H9 (cell line): ENCODE measurements at regions not wholly inside any gene's neighbourhood (a gene's known extent, or its start where the extent isn't known, plus 50 kb on each side); places are given as distances from the start of the nearest gene placed in this dataset.

Experiments
- DNase-seq: peaks from one replicate; pipeline ENCODE4 v3.0.0-alpha.2; 2017
- H2AFZ ChIP-seq: one replicate; pipeline ENCODE4 v1.6.1; 2013; ENCODE audit warnings: mild to moderate bottlenecking, low read length, control low read depth, moderate library complexity
- H2AK5ac ChIP-seq: 2 replicates; pipeline ENCODE4 v1.6.1; 2013; ENCODE audit warnings: low read length, control low read depth, mixed read lengths; ENCODE audit not compliant: insufficient read length
- H2BK120ac ChIP-seq: one replicate; pipeline ENCODE4 v1.6.1; 2013; ENCODE audit warnings: low read depth, mild to moderate bottlenecking, low read length, control low read depth, inconsistent platforms; ENCODE audit not compliant: poor library complexity, severe bottlenecking
- H2BK12ac ChIP-seq: 2 replicates; pipeline ENCODE4 v1.6.1; 2013; ENCODE audit warnings: low read length, control low read depth, mixed read lengths, low read depth; ENCODE audit not compliant: insufficient read length
- H2BK15ac ChIP-seq: 2 replicates; pipeline ENCODE4 v1.6.1; 2013; ENCODE audit warnings: low read depth, low read length, control low read depth
- H2BK20ac ChIP-seq: one replicate; pipeline ENCODE4 v1.6.1; 2013; ENCODE audit warnings: low read depth, mild to moderate bottlenecking, low read length, control low read depth, inconsistent platforms; ENCODE audit not compliant: poor library complexity, severe bottlenecking
- H2BK5ac ChIP-seq: 2 replicates; pipeline ENCODE4 v1.6.1; 2013; ENCODE audit warnings: low read length, control low read depth, mixed read lengths; ENCODE audit not compliant: insufficient read length
- H3K14ac ChIP-seq: 2 replicates; pipeline ENCODE4 v1.6.1; 2013; ENCODE audit warnings: low read length, control low read depth; ENCODE audit not compliant: insufficient read depth
- H3K18ac ChIP-seq: 2 replicates; pipeline ENCODE4 v1.6.1; 2013; ENCODE audit warnings: low read depth, mild to moderate bottlenecking, mixed read lengths, low read length, control low read depth; ENCODE audit not compliant: insufficient read length
- H3K23ac ChIP-seq: 2 replicates; pipeline ENCODE4 v1.6.1; 2013; ENCODE audit warnings: low read length, control low read depth, mixed read lengths, low read depth; ENCODE audit not compliant: insufficient read length
- H3K23me2 ChIP-seq: 2 replicates; pipeline ENCODE4 v1.6.1; 2013; ENCODE audit warnings: low read depth, mild to moderate bottlenecking, mixed read lengths, low read length, control low read depth; ENCODE audit not compliant: insufficient read length, poor library complexity, severe bottlenecking
- H3K27ac ChIP-seq: 2 replicates; pipeline ENCODE4 v1.5.1; 2013; ENCODE audit warnings: low read length, control low read depth, mixed read lengths, low read depth; ENCODE audit not compliant: insufficient read length
- H3K27me3 ChIP-seq: 2 replicates; pipeline ENCODE4 v1.6.1; 2013; ENCODE audit warnings: low read length, control low read depth, inconsistent platforms; ENCODE audit not compliant: insufficient read depth
- H3K4ac ChIP-seq: 2 replicates; pipeline ENCODE4 v1.6.1; 2013; ENCODE audit warnings: low read depth, mild to moderate bottlenecking, control low read depth, inconsistent platforms, low read length, moderate library complexity
- H3K4me1 ChIP-seq: 2 replicates; pipeline ENCODE4 v1.6.1; 2013; ENCODE audit warnings: low read length, control low read depth, inconsistent platforms; ENCODE audit not compliant: insufficient read depth
- H3K4me2 ChIP-seq: 2 replicates; pipeline ENCODE4 v1.6.1; 2013; ENCODE audit warnings: low read length, control low read depth, mixed read lengths; ENCODE audit not compliant: insufficient read length, insufficient read depth
- H3K56ac ChIP-seq: 2 replicates; pipeline ENCODE4 v1.6.1; 2013; ENCODE audit warnings: low read depth, mild to moderate bottlenecking, mixed read lengths, low read length, control low read depth; ENCODE audit not compliant: insufficient read length
- H3K79me1 ChIP-seq: 2 replicates; pipeline ENCODE4 v1.6.1; 2013; ENCODE audit warnings: low read depth, mild to moderate bottlenecking, moderate library complexity, low read length, control low read depth, inconsistent platforms; ENCODE audit not compliant: insufficient read depth, poor library complexity, severe bottlenecking
- H3K79me2 ChIP-seq: 2 replicates; pipeline ENCODE4 v1.6.1; 2013; ENCODE audit warnings: low read length, control low read depth, inconsistent platforms; ENCODE audit not compliant: insufficient read depth
- H3K9ac ChIP-seq: 2 replicates; pipeline ENCODE4 v1.6.1; 2013; ENCODE audit warnings: low read length, control low read depth, mixed read lengths; ENCODE audit not compliant: insufficient read length; ENCODE audit errors: extremely low read depth
- H3K9me3 ChIP-seq: one replicate; pipeline ENCODE4 v1.6.1; 2013; ENCODE audit warnings: low read depth, low read length, inconsistent platforms; ENCODE audit not compliant: control insufficient read depth
- H3T11ph ChIP-seq: one replicate; pipeline ENCODE4 v1.6.1; 2013; ENCODE audit warnings: mild to moderate bottlenecking, low read length, control low read depth, inconsistent platforms
- H4K20me1 ChIP-seq: one replicate; pipeline ENCODE4 v1.6.1; 2013; ENCODE audit not compliant: control insufficient read depth, insufficient read length, insufficient read depth
- H4K5ac ChIP-seq: 2 replicates; pipeline ENCODE4 v1.6.1; 2013; ENCODE audit warnings: low read depth, mild to moderate bottlenecking, mixed read lengths, low read length, control low read depth; ENCODE audit not compliant: insufficient read length
- H4K8ac ChIP-seq: replicated peaks from 2 replicates; pipeline ENCODE4 v1.6.1; 2013; ENCODE audit warnings: low read length, control low read depth, mixed read lengths, low read depth; ENCODE audit not compliant: insufficient read length
- H4K91ac ChIP-seq: 2 replicates; pipeline ENCODE4 v1.6.1; 2013; ENCODE audit warnings: low read depth, mild to moderate bottlenecking, moderate library complexity, mixed read lengths, low read length, control low read depth; ENCODE audit not compliant: insufficient read length
- H3K27ac Mint-ChIP-seq, 3 experiments: 2 replicates in 2 of 3; 3 replicates in 1 of 3; pipeline ENCODE4 v1.8.0; 2020 to 2021; ENCODE audit warnings: mixed read lengths in 3 of 3, mild to moderate bottlenecking in 1 of 3, moderate library complexity in 1 of 3
- H3K27me3 Mint-ChIP-seq: 2 replicates; pipeline ENCODE4 v1.8.0; 2021; ENCODE audit warnings: low read depth, mild to moderate bottlenecking, moderate library complexity, mixed read lengths
- H3K36me3 Mint-ChIP-seq, 3 experiments: 2 replicates in 2 of 3; 3 replicates in 1 of 3; pipeline ENCODE4 v1.8.0; 2020 to 2021; ENCODE audit warnings: low read depth in 3 of 3, mixed read lengths in 3 of 3; ENCODE audit not compliant: insufficient read depth in 1 of 3
- H3K4me1 Mint-ChIP-seq, 2 experiments: 2 replicates each; pipeline ENCODE4 v1.8.0; 2020; ENCODE audit warnings: mixed read lengths in 2 of 2
- H3K4me3 Mint-ChIP-seq, 2 experiments: 2 replicates in 1 of 2; 3 replicates in 1 of 2; pipeline ENCODE4 v1.8.0; 2020 to 2021; ENCODE audit warnings: mild to moderate bottlenecking in 2 of 2, mixed read lengths in 2 of 2, moderate library complexity in 1 of 2
- H3K9me3 Mint-ChIP-seq, 2 experiments: 2 replicates in 1 of 2; 3 replicates in 1 of 2; pipeline ENCODE4 v1.8.0; 2020; ENCODE audit warnings: mild to moderate bottlenecking in 2 of 2, mixed read lengths in 2 of 2, moderate library complexity in 1 of 2
- TF ChIP-seq, protein P1 (sequence below): fragments of 200-600 bp; sonication (generic); conservative IDR thresholded peaks from 3 replicates; pipeline ENCODE4 v1.8.0; 2021; ENCODE audit warnings: antibody characterized with exemption, mild to moderate bottlenecking

DNA sequence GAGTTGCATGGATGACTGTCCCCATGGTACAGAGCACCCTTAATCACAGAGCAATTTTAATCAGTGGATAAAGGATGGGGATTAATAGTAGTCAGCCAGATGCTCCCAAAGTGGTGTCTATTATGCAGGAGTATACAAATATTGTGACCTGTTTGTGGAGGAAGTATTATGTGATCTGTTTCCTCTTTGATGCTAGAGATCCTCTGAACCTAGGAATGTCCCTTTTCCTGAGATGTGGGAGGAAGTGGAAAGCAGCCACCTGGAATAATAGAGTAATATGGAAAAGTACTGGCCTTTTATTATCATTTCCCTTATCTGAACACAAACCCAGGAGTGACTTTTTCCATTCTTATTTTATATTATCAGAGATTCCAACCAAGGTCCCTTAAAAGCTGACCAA, 94.2 kb upstream of the EFEMP1 start:
- Mint-ChIP-seq H3K9me3 (no peaks in the 10 kb centered on the region; a peak in 1 of 5 replicates), H3K4me3 (no peak overlapping the region), H3K27me3 (peaks cover 7% of the 10 kb centered on the region), H3K27ac (no peak overlapping the region), H3K4me1 (peaks cover 13 to 16% of the 10 kb centered on the region in 2 experiments), H3K36me3 (no peaks in the 10 kb centered on the region)
- peaks cover 2% of the 10 kb centered on the region; the same call in 1 of the 2 replicates for H3K4me1 ChIP-seq
- no peak overlapping the region for H2AFZ ChIP-seq
- DNase-seq: no peak
- no peaks in the 10 kb centered on the region for H3K79me2 ChIP-seq
- TF ChIP-seq, protein P1, sequence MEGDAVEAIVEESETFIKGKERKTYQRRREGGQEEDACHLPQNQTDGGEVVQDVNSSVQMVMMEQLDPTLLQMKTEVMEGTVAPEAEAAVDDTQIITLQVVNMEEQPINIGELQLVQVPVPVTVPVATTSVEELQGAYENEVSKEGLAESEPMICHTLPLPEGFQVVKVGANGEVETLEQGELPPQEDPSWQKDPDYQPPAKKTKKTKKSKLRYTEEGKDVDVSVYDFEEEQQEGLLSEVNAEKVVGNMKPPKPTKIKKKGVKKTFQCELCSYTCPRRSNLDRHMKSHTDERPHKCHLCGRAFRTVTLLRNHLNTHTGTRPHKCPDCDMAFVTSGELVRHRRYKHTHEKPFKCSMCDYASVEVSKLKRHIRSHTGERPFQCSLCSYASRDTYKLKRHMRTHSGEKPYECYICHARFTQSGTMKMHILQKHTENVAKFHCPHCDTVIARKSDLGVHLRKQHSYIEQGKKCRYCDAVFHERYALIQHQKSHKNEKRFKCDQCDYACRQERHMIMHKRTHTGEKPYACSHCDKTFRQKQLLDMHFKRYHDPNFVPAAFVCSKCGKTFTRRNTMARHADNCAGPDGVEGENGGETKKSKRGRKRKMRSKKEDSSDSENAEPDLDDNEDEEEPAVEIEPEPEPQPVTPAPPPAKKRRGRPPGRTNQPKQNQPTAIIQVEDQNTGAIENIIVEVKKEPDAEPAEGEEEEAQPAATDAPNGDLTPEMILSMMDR: no peak
- H2BK120ac ChIP-seq: no peak overlapping the region
- no peak overlapping the region for H3K14ac ChIP-seq
- H3K79me1 ChIP-seq: no peaks in the 10 kb centered on the region
- no peak overlapping the region for H2BK15ac ChIP-seq
- H2BK12ac ChIP-seq: no peak overlapping the region
- no peak overlapping the region for H4K8ac ChIP-seq
- H2BK20ac ChIP-seq: no peak overlapping the region
- no peak overlapping the region for H4K5ac ChIP-seq
- no peak overlapping the region for H3K56ac ChIP-seq
- H3K23ac ChIP-seq: no peak overlapping the region
- H3K18ac ChIP-seq: no peak overlapping the region
- no peaks in the 10 kb centered on the region for H3K27me3 ChIP-seq
- no peaks in the 10 kb centered on the region for H3K23me2 ChIP-seq
- H4K91ac ChIP-seq: no peak overlapping the region
- H3K9ac ChIP-seq: no peak overlapping the region
- no peak overlapping the region for H2BK5ac ChIP-seq
- no peaks in the 10 kb centered on the region for H4K20me1 ChIP-seq
- H3K27ac ChIP-seq: no peak overlapping the region
- H3K4me2 ChIP-seq: no peak overlapping the region
- no peak overlapping the region for H2AK5ac ChIP-seq
- H3T11ph ChIP-seq: no peak overlapping the region
- H3K9me3 ChIP-seq: no peaks in the 10 kb centered on the region
- no peak overlapping the region for H3K4ac ChIP-seq
